GM12878 (cell line): ENCODE measurements at regions not wholly inside any gene's neighbourhood (a gene's known extent, or its start where the extent isn't known, plus 50 kb on each side); places are given as distances from the start of the nearest gene placed in this dataset.

ENCODE experiments used
- CEBPB ChIP-seq, 2 experiments: fragments of 150-350 bp in 1 of 2; IDR thresholded peaks; 2 replicates each; pipeline ENCODE4 v1.6.1; 2012 to 2014; ENCODE audit warnings: low read depth in 2 of 2, low read length in 2 of 2, borderline replicate concordance in 1 of 2, inconsistent platforms in 1 of 2
- EZH2 ChIP-seq: IDR thresholded peaks from 2 replicates; pipeline ENCODE4 v1.6.1; 2012; ENCODE audit warnings: low read depth, mild to moderate bottlenecking, control low read depth, inconsistent platforms, low read length, borderline replicate concordance; ENCODE audit not compliant: control insufficient read depth
- NFIC ChIP-seq: IDR thresholded peaks from 2 replicates; pipeline ENCODE4 v1.6.1; 2012; ENCODE audit warnings: low read depth, mild to moderate bottlenecking, inconsistent platforms, low read length, moderate library complexity
- NR2F1 ChIP-seq: fragments of 450-650 bp; conservative IDR thresholded peaks from 2 replicates; pipeline ENCODE4 v1.6.1; 2017; ENCODE audit warnings: mild to moderate bottlenecking
- STAT1 ChIP-seq: fragments of 450-650 bp; conservative IDR thresholded peaks from 2 replicates; pipeline ENCODE4 v1.6.1; 2014; ENCODE audit warnings: antibody characterized with exemption, mild to moderate bottlenecking
- STAT3 ChIP-seq: IDR thresholded peaks from 2 replicates; pipeline ENCODE4 v1.6.1; 2011; ENCODE audit warnings: low read depth, low read length, improper control_type of control experiment
- ZNF274 ChIP-seq: IDR thresholded peaks from one replicate; pipeline ENCODE4 v1.8.0; 2011; ENCODE audit not compliant: insufficient read length, insufficient read depth
- ZNF592 ChIP-seq: fragments of 450-650 bp; IDR thresholded peaks from 2 replicates; pipeline ENCODE4 v1.6.1; 2017; ENCODE audit warnings: mild to moderate bottlenecking, moderate library complexity
- ZSCAN29 ChIP-seq: fragments of 450-650 bp; IDR thresholded peaks from 2 replicates; pipeline ENCODE4 v1.6.1; 2017; ENCODE audit warnings: mild to moderate bottlenecking, moderate library complexity
- TF ChIP-seq, protein P1 (sequence below): IDR thresholded peaks from 2 replicates; pipeline ENCODE4 v1.6.1; 2011; ENCODE audit warnings: borderline replicate concordance, low read depth, mild to moderate bottlenecking, moderate library complexity, mixed read lengths, low read length; ENCODE audit not compliant: insufficient read depth; ENCODE audit errors: extremely low read length
- TF ChIP-seq, protein P2 (sequence below), 3 experiments: IDR thresholded peaks in 2 of 3; conservative IDR thresholded peaks in 1 of 3; 2 replicates each; pipeline ENCODE4 v1.5.1; 2011; ENCODE audit warnings: low read depth in 3 of 3, low read length in 3 of 3, mild to moderate bottlenecking in 3 of 3, control low read depth in 2 of 3, moderate library complexity in 2 of 3, inconsistent platforms in 1 of 3, mixed read lengths in 1 of 3; ENCODE audit not compliant: control insufficient read depth in 2 of 3, insufficient read depth in 1 of 3; ENCODE audit errors: extremely low read depth in 1 of 3

DNA sequence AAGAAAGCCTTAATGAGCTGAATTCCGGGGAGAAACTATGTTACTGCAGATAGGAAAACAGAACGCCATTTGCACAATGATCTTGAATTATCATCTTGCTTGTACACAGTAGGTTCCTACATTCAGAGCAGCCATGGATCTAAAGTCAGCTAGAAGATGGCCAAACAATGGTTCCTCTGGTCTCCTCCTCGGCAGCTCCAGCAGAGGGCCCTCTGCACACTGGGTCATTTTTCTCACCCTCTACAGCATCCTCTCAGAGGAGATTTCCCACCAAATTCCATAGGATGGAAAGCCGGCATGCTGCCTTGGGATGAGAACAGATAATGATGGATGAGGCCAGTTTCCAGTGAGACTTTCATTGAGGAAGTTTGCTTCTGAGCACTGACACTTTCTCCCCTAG, 308.5 kb upstream of the NFE2L3 start:
- TF ChIP-seq, protein P1, sequence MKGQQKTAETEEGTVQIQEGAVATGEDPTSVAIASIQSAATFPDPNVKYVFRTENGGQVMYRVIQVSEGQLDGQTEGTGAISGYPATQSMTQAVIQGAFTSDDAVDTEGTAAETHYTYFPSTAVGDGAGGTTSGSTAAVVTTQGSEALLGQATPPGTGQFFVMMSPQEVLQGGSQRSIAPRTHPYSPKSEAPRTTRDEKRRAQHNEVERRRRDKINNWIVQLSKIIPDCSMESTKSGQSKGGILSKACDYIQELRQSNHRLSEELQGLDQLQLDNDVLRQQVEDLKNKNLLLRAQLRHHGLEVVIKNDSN, result no peak
- TF ChIP-seq ZNF274, result no peak
- TF ChIP-seq, protein P2, sequence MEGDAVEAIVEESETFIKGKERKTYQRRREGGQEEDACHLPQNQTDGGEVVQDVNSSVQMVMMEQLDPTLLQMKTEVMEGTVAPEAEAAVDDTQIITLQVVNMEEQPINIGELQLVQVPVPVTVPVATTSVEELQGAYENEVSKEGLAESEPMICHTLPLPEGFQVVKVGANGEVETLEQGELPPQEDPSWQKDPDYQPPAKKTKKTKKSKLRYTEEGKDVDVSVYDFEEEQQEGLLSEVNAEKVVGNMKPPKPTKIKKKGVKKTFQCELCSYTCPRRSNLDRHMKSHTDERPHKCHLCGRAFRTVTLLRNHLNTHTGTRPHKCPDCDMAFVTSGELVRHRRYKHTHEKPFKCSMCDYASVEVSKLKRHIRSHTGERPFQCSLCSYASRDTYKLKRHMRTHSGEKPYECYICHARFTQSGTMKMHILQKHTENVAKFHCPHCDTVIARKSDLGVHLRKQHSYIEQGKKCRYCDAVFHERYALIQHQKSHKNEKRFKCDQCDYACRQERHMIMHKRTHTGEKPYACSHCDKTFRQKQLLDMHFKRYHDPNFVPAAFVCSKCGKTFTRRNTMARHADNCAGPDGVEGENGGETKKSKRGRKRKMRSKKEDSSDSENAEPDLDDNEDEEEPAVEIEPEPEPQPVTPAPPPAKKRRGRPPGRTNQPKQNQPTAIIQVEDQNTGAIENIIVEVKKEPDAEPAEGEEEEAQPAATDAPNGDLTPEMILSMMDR (IDR thresholded peaks at IDR 0.05 in 2 of 3, conservative IDR thresholded peaks at IDR 0.05 in 1 of 3; ENCODE audit: control insufficient read depth in 2 of 3, extremely low read depth in 1 of 3, insufficient read depth in 1 of 3, low read depth in 3 of 3, low read length in 3 of 3), result 0 out of 6 replicates have a peak, but pooled peaks of 1 of the 3 experiments have one; percentile 9
- no peak for TF ChIP-seq ZNF592
- TF ChIP-seq ZSCAN29, result no peak
- TF ChIP-seq NR2F1, result no peak
- TF ChIP-seq STAT3, result no peak
- TF ChIP-seq NFIC, result no peak
- TF ChIP-seq CEBPB (IDR thresholded peaks at IDR 0.05; ENCODE audit: borderline replicate concordance in 1 of 2, low read depth in 2 of 2, low read length in 2 of 2), result no peak
- no peak for TF ChIP-seq EZH2
- TF ChIP-seq STAT1, result no peak
